ENCODE measurements at regions not wholly inside any gene's neighbourhood (a gene's known extent, or its start where the extent isn't known, plus 50 kb on each side); places are given as distances from the start of the nearest gene placed in this dataset.

DNA sequence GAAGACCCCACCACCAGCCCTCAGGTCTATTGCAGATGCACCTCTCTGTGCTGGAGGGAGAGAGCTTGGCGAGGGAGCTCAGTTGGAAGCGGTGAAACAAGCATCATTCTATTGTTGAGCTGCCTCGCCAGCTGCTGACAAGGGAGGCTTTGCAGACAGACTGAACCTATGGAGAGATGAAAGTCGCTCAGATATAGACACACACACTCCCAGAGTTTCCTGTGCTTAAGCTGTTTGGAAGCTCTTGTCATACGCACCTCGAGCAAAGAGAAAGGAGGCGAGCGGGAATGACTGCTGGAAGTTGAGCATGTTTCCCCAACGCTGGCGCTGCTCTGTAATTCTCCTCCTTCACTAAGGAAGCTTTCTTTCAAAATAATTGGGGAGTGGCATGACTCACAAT is 126.1 kb downstream of the TRIM29 start:
- no peak for TF ChIP-seq POLR2A (IDR thresholded peaks at IDR 0.05; ENCODE audit: low read depth, low read length)
- TF ChIP-seq, protein P1, sequence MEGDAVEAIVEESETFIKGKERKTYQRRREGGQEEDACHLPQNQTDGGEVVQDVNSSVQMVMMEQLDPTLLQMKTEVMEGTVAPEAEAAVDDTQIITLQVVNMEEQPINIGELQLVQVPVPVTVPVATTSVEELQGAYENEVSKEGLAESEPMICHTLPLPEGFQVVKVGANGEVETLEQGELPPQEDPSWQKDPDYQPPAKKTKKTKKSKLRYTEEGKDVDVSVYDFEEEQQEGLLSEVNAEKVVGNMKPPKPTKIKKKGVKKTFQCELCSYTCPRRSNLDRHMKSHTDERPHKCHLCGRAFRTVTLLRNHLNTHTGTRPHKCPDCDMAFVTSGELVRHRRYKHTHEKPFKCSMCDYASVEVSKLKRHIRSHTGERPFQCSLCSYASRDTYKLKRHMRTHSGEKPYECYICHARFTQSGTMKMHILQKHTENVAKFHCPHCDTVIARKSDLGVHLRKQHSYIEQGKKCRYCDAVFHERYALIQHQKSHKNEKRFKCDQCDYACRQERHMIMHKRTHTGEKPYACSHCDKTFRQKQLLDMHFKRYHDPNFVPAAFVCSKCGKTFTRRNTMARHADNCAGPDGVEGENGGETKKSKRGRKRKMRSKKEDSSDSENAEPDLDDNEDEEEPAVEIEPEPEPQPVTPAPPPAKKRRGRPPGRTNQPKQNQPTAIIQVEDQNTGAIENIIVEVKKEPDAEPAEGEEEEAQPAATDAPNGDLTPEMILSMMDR (IDR thresholded peaks at IDR 0.05; ENCODE audit: extremely low read depth in 1 of 2, insufficient read depth in 1 of 2, low read depth in 1 of 2, low read length in 2 of 2) = no peak

Data from endothelial cell of umbilical vein (primary cell).